GM21528 (cell line): ENCODE measurements at regions not wholly inside any gene's neighbourhood (a gene's known extent, or its start where the extent isn't known, plus 50 kb on each side); places are given as distances from the start of the nearest gene placed in this dataset.

Source experiments
- ATAC-seq: cut with Tn5 transposase; IDR thresholded peaks from one replicate; pipeline ENCODE4 v1.9.1; 2021; ENCODE audit warnings: mild to moderate bottlenecking, moderate library complexity; ENCODE audit not compliant: unreplicated experiment, low FRiP score

- no peak for ATAC-seq
Observed at GRCh38 chr2:118479020-118479419, 368.4 kb downstream of the EN1 start.

GRCh38 chr2:118477111-118477862 is 370.2 kb downstream of the EN1 start:
- ATAC-seq = no peak

- ATAC-seq = no peak
Observed at GRCh38 chr2:118475622-118476205, 371.7 kb downstream of the EN1 start.

- no peak for ATAC-seq
Observed at GRCh38 chr2:118474541-118474920, 372.9 kb downstream of the EN1 start.

- ATAC-seq = no peak
Observed at GRCh38 chr2:118473846-118474540, 373.5 kb downstream of the EN1 start.

- ATAC-seq = no peak
Observed at GRCh38 chr2:118473241-118473640, 374.2 kb downstream of the EN1 start.

- ATAC-seq = no peak
Observed at GRCh38 chr2:118470297-118470696, 377.2 kb downstream of the EN1 start.

GRCh38 chr2:118469103-118469502 is 378.3 kb downstream of the EN1 start:
- no peak for ATAC-seq

GRCh38 chr2:118464546-118465265 is 376.4 kb downstream of the INSIG2 start:
- no peak for ATAC-seq

GRCh38 chr2:118464046-118464445 is 375.8 kb downstream of the INSIG2 start:
- no peak for ATAC-seq

GRCh38 chr2:118460425-118460824 is 372.2 kb downstream of the INSIG2 start:
- ATAC-seq = no peak

- no peak for ATAC-seq
Observed at GRCh38 chr2:118459426-118459825, 371.2 kb downstream of the INSIG2 start.

GRCh38 chr2:118457951-118458350 is 369.7 kb downstream of the INSIG2 start:
- ATAC-seq = no peak

- no peak for ATAC-seq
Observed at GRCh38 chr2:118449401-118449800, 361.1 kb downstream of the INSIG2 start.

- ATAC-seq = no peak
Observed at GRCh38 chr2:118443596-118443995, 355.3 kb downstream of the INSIG2 start.

- ATAC-seq = no peak
Observed at GRCh38 chr2:118442996-118443553, 354.8 kb downstream of the INSIG2 start.

- no peak for ATAC-seq
Observed at GRCh38 chr2:118442046-118442445, 353.8 kb downstream of the INSIG2 start.

- no peak for ATAC-seq
Observed at GRCh38 chr2:118440404-118441098, 352.3 kb downstream of the INSIG2 start.

GRCh38 chr2:118437501-118437900 is 349.2 kb downstream of the INSIG2 start:
- ATAC-seq = no peak

- ATAC-seq = no peak
Observed at GRCh38 chr2:118431997-118432396, 343.7 kb downstream of the INSIG2 start.
